ENCODE measurements at regions not wholly inside any gene's neighbourhood (a gene's known extent, or its start where the extent isn't known, plus 50 kb on each side); places are given as distances from the start of the nearest gene placed in this dataset.

DNA sequence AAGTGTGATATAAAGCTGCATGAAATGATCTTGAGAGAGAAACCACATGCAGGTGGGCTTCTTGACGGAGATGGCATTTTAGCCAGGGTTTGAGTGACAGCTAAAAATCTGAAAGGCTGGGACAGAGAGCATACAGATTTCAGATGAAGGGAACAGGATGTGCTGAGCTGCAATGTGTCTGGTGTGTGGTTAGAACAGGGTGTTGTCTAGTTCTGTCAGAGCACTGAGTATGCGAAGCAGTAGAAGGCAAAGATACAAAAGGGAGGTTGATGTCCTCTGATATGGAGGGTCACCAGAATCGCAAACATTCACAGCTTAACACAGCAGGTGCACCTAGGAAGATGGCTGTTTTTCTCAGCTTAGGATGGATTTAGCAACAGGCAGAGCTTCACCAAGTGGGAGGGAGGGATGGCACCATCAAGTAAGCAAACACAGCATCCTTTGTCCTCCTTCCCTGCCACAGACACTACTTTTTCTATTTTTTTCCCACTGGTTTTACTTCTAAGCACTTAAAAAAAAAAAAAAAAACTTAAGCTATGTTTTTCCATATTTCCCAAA lies 182.5 kb downstream of the TMX3 start:
- TF ChIP-seq, protein P1, sequence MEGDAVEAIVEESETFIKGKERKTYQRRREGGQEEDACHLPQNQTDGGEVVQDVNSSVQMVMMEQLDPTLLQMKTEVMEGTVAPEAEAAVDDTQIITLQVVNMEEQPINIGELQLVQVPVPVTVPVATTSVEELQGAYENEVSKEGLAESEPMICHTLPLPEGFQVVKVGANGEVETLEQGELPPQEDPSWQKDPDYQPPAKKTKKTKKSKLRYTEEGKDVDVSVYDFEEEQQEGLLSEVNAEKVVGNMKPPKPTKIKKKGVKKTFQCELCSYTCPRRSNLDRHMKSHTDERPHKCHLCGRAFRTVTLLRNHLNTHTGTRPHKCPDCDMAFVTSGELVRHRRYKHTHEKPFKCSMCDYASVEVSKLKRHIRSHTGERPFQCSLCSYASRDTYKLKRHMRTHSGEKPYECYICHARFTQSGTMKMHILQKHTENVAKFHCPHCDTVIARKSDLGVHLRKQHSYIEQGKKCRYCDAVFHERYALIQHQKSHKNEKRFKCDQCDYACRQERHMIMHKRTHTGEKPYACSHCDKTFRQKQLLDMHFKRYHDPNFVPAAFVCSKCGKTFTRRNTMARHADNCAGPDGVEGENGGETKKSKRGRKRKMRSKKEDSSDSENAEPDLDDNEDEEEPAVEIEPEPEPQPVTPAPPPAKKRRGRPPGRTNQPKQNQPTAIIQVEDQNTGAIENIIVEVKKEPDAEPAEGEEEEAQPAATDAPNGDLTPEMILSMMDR (IDR thresholded peaks at IDR 0.05): no peak
- TF ChIP-seq, protein P2, sequence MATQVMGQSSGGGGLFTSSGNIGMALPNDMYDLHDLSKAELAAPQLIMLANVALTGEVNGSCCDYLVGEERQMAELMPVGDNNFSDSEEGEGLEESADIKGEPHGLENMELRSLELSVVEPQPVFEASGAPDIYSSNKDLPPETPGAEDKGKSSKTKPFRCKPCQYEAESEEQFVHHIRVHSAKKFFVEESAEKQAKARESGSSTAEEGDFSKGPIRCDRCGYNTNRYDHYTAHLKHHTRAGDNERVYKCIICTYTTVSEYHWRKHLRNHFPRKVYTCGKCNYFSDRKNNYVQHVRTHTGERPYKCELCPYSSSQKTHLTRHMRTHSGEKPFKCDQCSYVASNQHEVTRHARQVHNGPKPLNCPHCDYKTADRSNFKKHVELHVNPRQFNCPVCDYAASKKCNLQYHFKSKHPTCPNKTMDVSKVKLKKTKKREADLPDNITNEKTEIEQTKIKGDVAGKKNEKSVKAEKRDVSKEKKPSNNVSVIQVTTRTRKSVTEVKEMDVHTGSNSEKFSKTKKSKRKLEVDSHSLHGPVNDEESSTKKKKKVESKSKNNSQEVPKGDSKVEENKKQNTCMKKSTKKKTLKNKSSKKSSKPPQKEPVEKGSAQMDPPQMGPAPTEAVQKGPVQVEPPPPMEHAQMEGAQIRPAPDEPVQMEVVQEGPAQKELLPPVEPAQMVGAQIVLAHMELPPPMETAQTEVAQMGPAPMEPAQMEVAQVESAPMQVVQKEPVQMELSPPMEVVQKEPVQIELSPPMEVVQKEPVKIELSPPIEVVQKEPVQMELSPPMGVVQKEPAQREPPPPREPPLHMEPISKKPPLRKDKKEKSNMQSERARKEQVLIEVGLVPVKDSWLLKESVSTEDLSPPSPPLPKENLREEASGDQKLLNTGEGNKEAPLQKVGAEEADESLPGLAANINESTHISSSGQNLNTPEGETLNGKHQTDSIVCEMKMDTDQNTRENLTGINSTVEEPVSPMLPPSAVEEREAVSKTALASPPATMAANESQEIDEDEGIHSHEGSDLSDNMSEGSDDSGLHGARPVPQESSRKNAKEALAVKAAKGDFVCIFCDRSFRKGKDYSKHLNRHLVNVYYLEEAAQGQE (IDR thresholded peaks at IDR 0.05; ENCODE audit: insufficient read depth in 1 of 2, low read depth in 2 of 2, low read length in 1 of 2): no peak
- no peak for TF ChIP-seq POLR2AphosphoS5 (IDR thresholded peaks at IDR 0.05; ENCODE audit: low read depth, low read length)
